WTC11 (cell line): ENCODE measurements at regions not wholly inside any gene's neighbourhood (a gene's known extent, or its start where the extent isn't known, plus 50 kb on each side); places are given as distances from the start of the nearest gene placed in this dataset.

Source experiments
- ATAC-seq: fragments of 200-7000 bp; cut with Tn5 transposase; 2 replicates; pipeline ENCODE4 v1.10.0; 2021; ENCODE audit warnings: mild to moderate bottlenecking, moderate library complexity
- CTCF ChIA-PET: fragments of 300-600 bp; sonication (Branson Sonifier 250); formaldehyde crosslinking; loops from one replicate; lab custom pipeline; 2021; ENCODE audit warnings: antibody characterized with exemption; lab: Charles Lee
- POLR2A ChIA-PET: fragments of 350-600 bp; sonication (Branson Sonifier 250); formaldehyde crosslinking; loops from one replicate; lab custom pipeline; 2021; ENCODE audit warnings: antibody characterized with exemption; lab: Charles Lee
- DNase-seq: peaks from one replicate; pipeline ENCODE4 v3.0.0; 2021; ENCODE audit warnings: low spot score
- H3K27ac Mint-ChIP-seq: 2 replicates; pipeline ENCODE4 v1.8.0; 2021; ENCODE audit warnings: mixed read lengths
- H3K27me3 Mint-ChIP-seq: 2 replicates; pipeline ENCODE4 v1.8.0; 2021; ENCODE audit warnings: low read depth, mild to moderate bottlenecking, moderate library complexity, mixed read lengths
- H3K36me3 Mint-ChIP-seq: 2 replicates; pipeline ENCODE4 v1.8.0; 2021; ENCODE audit warnings: mixed read lengths
- H3K4me1 Mint-ChIP-seq: 2 replicates; pipeline ENCODE4 v1.8.0; 2022; ENCODE audit warnings: mixed read lengths
- H3K4me3 Mint-ChIP-seq: 2 replicates; pipeline ENCODE4 v1.8.0; 2021; ENCODE audit warnings: mild to moderate bottlenecking, moderate library complexity, mixed read lengths
- H3K9me3 Mint-ChIP-seq: 2 replicates; pipeline ENCODE4 v1.8.0; 2021; ENCODE audit warnings: mixed read lengths
- CBFB ChIP-seq: sonication (generic); formaldehyde crosslinking; IDR thresholded peaks from 2 replicates; pipeline ENCODE4 v1.8.1; 2022; ENCODE audit warnings: mild to moderate bottlenecking, low read depth, missing genetic modification reagents
- CREB1 ChIP-seq: sonication (generic); formaldehyde crosslinking; IDR thresholded peaks from 2 replicates; pipeline ENCODE4 v1.8.0; 2023; ENCODE audit warnings: mild to moderate bottlenecking, missing genetic modification reagents
- CTCF ChIP-seq: fragments of 200-600 bp; IDR thresholded peaks from 2 replicates; pipeline ENCODE4 v1.8.0; 2022; ENCODE audit warnings: antibody characterized with exemption
- E2F1 ChIP-seq: sonication (generic); formaldehyde crosslinking; IDR thresholded peaks from 2 replicates; pipeline ENCODE4 v1.8.0; 2022; ENCODE audit warnings: mild to moderate bottlenecking, missing genetic modification reagents
- E2F4 ChIP-seq: sonication (generic); formaldehyde crosslinking; IDR thresholded peaks from 2 replicates; pipeline ENCODE4 v1.8.1; 2022; ENCODE audit warnings: low read depth, mild to moderate bottlenecking, moderate library complexity, missing genetic modification reagents, borderline replicate concordance
- E2F5 ChIP-seq: sonication (generic); formaldehyde crosslinking; IDR thresholded peaks from 2 replicates; pipeline ENCODE4 v1.8.1; 2022; ENCODE audit warnings: mild to moderate bottlenecking, moderate library complexity, missing genetic modification reagents
- ETV6 ChIP-seq: sonication (generic); formaldehyde crosslinking; IDR thresholded peaks from 2 replicates; pipeline ENCODE4 v1.8.1; 2022; ENCODE audit warnings: mild to moderate bottlenecking, missing genetic modification reagents
- FOXK1 ChIP-seq: sonication (generic); formaldehyde crosslinking; IDR thresholded peaks from 2 replicates; pipeline ENCODE4 v1.8.0; 2022; ENCODE audit warnings: mild to moderate bottlenecking, moderate library complexity, missing genetic modification reagents
- KAT7 ChIP-seq: sonication (generic); formaldehyde crosslinking; IDR thresholded peaks from 2 replicates; pipeline ENCODE4 v1.8.1; 2023; ENCODE audit warnings: missing genetic modification reagents, mild to moderate bottlenecking, borderline replicate concordance
- MXD4 ChIP-seq: fragments of 250-450 bp; sonication (Bioruptor Pico); IDR thresholded peaks from 2 replicates; pipeline ENCODE4 v1.8.0; 2021; ENCODE audit warnings: mild to moderate bottlenecking, moderate library complexity, borderline replicate concordance
- PREB ChIP-seq: sonication (generic); formaldehyde crosslinking; IDR thresholded peaks from 2 replicates; pipeline ENCODE4 v1.8.1; 2022; ENCODE audit warnings: mild to moderate bottlenecking, missing genetic modification reagents, moderate library complexity, borderline replicate concordance
- SMAD3 ChIP-seq: sonication (generic); formaldehyde crosslinking; IDR thresholded peaks from 2 replicates; pipeline ENCODE4 v1.8.0; 2022; ENCODE audit warnings: missing genetic modification reagents, mild to moderate bottlenecking, borderline replicate concordance
- SMAD4 ChIP-seq: sonication (generic); formaldehyde crosslinking; IDR thresholded peaks from 2 replicates; pipeline ENCODE4 v1.8.0; 2022; ENCODE audit warnings: mild to moderate bottlenecking, missing genetic modification reagents
- TCF7 ChIP-seq: sonication (generic); formaldehyde crosslinking; IDR thresholded peaks from 2 replicates; pipeline ENCODE4 v1.8.0; 2022; ENCODE audit warnings: mild to moderate bottlenecking, low read depth, missing genetic modification reagents, moderate library complexity
- USF2 ChIP-seq: sonication (generic); formaldehyde crosslinking; IDR thresholded peaks from 2 replicates; pipeline ENCODE4 v1.8.1; 2023; ENCODE audit warnings: mild to moderate bottlenecking, missing genetic modification reagents, moderate library complexity
- ZBTB43 ChIP-seq: sonication (generic); formaldehyde crosslinking; IDR thresholded peaks from 2 replicates; pipeline ENCODE4 v1.8.1; 2023; ENCODE audit warnings: mild to moderate bottlenecking, missing genetic modification reagents
- ZNF512 ChIP-seq: sonication (generic); formaldehyde crosslinking; IDR thresholded peaks from 2 replicates; pipeline ENCODE4 v1.8.1; 2022; ENCODE audit warnings: missing genetic modification reagents, borderline replicate concordance

- Mint-ChIP-seq H3K9me3 (peaks cover 5% of the 10 kb centered on the region), H3K27me3 (no peaks in the 10 kb centered on the region; the same call in 1 of the 2 replicates), H3K27ac (no peak overlapping the region), H3K4me3 (no peak overlapping the region), H3K36me3 (no peaks in the 10 kb centered on the region), H3K4me1 (peaks cover 40% of the 10 kb centered on the region)
- peak; percentile 50 for ATAC-seq
- TF ChIP-seq ZBTB43 (CRISPR knock-in tag): no peak
- no peak for TF ChIP-seq E2F1
- no peak for TF ChIP-seq FOXK1 (CRISPR knock-in tag)
- ChIA-PET POLR2A (no interaction called here), CTCF (interaction anchor here (1.5 kb wide), 1 partner anchor 12 kb away, joined by 7 read pairs; no protein-coding TSS in a partner anchor)
- no peak for DNase-seq
Observed at GRCh38 chr1:175853681-175854080, 110.3 kb upstream of the TNR start.

- ATAC-seq (no peak), DNase-seq (no peak)
- H3K9me3 Mint-ChIP-seq: peaks cover 5% of the 10 kb centered on the region
- H3K4me1 Mint-ChIP-seq: peaks cover 34% of the 10 kb centered on the region
- no peaks in the 10 kb centered on the region; the same call in 1 of the 2 replicates for H3K27me3 Mint-ChIP-seq
- TF ChIP-seq KAT7 (CRISPR knock-in tag) (no peak), CTCF (no peak), CREB1 (CRISPR knock-in tag) (no peak), SMAD4 (CRISPR knock-in tag) (no peak), TCF7 (CRISPR knock-in tag) (no peak), E2F4 (CRISPR knock-in tag) (no peak), PREB (no peak), SMAD3 (CRISPR knock-in tag) (no peak), ETV6 (no peak), ZNF512 (no peak), MXD4 (CRISPR knock-in tag) (no peak)
- CTCF ChIA-PET: interaction anchor here (0.7 to 1.1 kb wide), 2 partner anchors 28 to 36 kb away, joined by 3 to 5 read pairs; no protein-coding TSS in a partner anchor
- no peak overlapping the region for H3K4me3 Mint-ChIP-seq
- POLR2A ChIA-PET: no interaction called here
- no peak overlapping the region for H3K27ac Mint-ChIP-seq
- no peaks in the 10 kb centered on the region for H3K36me3 Mint-ChIP-seq
Observed at GRCh38 chr1:175851749-175852148, 108.4 kb upstream of the TNR start.

- ChIA-PET POLR2A (interaction anchor here (1.1 kb wide), 1 partner anchor 16 kb away, joined by 3 read pairs; no protein-coding TSS in a partner anchor), CTCF (no interaction called here)
- no peak overlapping the region for H3K27ac Mint-ChIP-seq
- DNase-seq: no peak
- H3K9me3 Mint-ChIP-seq: peaks cover 8% of the 10 kb centered on the region
- H3K4me3 Mint-ChIP-seq: peak overlapping the region; percentile 26; the same call in 1 of the 2 replicates
- H3K4me1 Mint-ChIP-seq: peaks cover 35% of the 10 kb centered on the region
- no peaks in the 10 kb centered on the region for H3K36me3 Mint-ChIP-seq
- H3K27me3 Mint-ChIP-seq: peaks cover 7% of the 10 kb centered on the region
- peak; percentile 92 for ATAC-seq
- TF ChIP-seq USF2 (CRISPR knock-in tag) (peak; percentile 82), CBFB (CRISPR knock-in tag) (no peak), E2F5 (CRISPR knock-in tag) (no peak)
Observed at GRCh38 chr1:175848329-175848728, 104.9 kb upstream of the TNR start.
